ENCODE measurements at regions not wholly inside any gene's neighbourhood (a gene's known extent, or its start where the extent isn't known, plus 50 kb on each side); places are given as distances from the start of the nearest gene placed in this dataset.

DNA sequence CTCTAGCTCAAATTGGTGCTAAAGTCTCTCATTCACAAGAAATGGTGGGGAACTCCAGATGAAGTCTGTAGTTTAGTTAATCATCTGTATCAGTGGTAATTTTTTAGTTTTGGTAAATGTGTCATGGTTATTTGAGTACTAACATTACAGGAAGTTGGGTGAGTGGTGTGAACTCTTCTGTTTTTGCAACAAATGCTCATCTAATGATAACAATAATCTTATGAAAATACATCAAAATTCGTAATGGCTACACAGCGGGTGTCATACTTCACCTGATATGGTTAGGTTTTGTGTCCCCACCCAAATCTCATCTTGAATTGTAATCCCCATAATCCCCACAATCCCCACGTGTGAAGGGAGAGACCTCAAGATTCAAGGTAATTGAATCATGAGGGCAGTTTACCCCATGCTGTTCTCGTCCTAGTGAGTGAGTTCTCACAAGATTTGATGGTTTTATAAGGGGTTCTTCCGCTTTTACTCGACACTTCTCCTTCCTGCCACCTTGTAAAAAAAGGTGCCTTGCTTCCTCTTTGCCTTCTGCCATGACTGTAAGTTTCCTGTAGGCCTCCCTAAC is 209.3 kb upstream of the FOXN3 start:
- no peak for DNase-seq

- DNase-seq: no peak
These were observed 208.7 kb upstream of the FOXN3 start for GRCh38 chr14:89625731-89626232.

DNA sequence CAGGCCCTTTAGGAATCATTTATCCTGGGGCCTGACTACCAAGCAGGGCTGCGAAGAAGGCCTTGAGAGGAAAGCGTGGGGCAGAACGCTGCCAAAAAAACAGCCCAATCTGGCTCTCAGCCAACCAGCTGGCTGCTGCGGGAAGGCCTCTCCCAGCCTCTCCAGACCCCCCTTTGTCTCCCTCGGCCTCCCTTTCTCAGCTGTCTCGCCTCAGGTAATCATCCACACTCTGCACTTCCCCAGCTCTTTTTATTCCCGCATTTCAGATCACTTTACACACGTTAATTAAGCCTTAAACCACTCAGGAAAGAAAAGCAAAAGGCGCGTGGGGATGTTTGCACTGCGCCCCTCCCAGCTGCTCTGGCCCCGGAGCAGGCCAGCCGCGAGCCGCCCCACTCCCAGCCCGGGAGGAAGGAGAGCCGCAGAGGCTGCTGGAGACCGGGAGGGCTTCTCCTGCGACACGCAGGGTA is 208.2 kb upstream of the FOXN3 start:
- DNase-seq: peak; percentile 28

GRCh38 chr14:89624500-89625156 is 207.6 kb upstream of the FOXN3 start:
- DNase-seq: no peak

DNA sequence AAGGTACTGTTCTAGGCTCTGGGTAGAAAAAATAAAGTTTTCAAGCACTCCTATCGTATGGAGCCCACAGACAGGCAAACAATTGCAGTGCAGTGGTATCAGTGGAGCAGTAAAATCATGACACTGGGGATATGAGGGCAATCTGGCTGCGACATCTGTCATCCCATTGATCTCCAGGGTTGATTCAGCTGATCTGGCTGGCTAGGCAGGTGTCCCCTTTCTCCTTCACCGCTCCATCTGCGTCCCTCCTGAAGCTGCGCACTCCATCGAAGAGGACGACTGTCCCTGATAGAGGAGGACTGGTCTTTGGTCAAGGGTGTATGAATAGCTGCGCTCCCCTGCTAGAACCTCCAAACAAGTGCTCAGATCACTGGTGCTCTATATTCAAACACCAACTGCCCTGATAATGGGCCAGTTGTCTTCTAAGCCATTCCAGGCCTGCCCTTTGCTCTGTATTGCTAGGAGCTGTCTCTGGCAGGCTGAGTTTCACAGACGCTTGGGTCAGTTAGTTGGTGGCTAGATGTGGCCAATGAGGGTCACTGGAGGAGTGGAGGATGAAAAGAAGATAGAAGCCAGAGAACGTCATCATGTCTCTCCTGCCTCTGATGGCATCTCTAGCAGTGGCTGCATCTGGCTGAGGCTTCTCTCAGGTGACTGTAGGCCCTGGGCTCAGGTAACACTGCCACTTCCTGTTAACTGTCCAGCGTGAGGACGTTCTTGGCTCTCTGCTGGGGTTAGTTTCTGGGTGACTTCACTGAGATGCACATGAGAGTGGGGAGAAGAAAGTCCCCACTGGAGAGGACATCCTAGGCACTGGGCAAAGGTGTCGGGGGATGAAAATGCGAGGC is 205.0 kb upstream of the FOXN3 start:
- DNase-seq: no peak

- no peak for DNase-seq
These were observed 204.0 kb upstream of the FOXN3 start for GRCh38 chr14:89621009-89621421.

GRCh38 chr14:89620436-89620835 is 203.4 kb upstream of the FOXN3 start:
- no peak for DNase-seq

DNA sequence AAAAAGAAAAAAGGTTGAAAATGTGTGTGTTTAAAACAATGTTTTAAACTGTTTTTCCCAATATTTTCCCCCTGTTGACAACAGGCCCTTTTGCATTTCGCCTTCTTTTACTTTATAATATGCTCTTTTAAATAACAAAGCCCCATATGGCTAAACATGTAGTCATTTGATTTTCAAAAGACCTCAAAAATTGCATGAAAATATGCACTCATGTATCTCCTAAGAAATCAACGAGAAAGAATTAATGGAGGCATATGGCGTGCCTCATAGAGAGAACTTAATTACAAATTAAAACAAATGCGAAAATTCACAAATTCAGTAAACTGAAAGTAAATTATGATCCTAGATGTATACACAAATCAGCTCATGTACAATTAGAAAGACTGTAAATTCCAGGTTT is 202.6 kb upstream of the FOXN3 start:
- DNase-seq: no peak

- DNase-seq: peak; percentile 73
These were observed 201.9 kb upstream of the FOXN3 start for GRCh38 chr14:89618811-89619551.

GRCh38 chr14:89618330-89618708 is 201.3 kb upstream of the FOXN3 start:
- no peak for DNase-seq

DNA sequence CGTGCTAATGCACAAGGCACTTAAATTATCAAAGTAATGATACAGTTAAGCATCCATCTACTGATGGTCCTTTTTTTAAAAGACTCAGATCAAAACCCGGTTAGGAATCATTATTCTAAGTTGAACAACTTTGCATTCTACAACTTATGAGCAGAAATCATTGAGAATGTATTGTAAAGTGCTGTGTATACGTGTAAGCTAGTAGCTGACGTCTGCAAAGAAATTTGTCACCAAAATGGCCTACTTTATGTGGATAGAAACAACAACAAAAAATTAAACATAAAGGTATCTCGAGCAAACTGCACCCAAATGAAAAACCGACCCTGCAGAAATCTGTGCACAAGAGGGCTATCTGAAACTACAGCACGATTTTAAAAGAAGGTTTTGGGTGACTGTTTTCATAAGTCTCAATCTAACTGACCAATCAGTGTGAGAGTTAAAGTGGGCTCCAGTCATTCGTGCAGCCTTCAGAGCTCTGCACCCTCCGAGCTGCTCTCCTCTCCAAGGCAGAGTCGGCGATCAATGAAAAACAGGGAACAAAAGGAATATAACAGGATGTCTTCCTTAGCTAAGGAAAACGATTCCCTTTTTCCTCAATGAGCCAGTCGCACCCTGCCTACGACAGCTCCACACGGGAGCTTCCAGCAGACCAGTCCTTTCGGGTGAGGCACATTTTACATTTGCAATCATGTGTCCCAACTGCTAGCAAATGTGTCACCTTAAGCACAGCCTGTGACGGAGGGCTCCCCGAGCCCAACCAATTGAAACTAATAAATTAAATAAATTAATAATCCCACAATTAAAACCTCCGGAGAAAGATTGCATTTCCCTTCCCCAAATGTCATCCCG is 200.7 kb upstream of the FOXN3 start:
- DNase-seq: peak; percentile 65

DNA sequence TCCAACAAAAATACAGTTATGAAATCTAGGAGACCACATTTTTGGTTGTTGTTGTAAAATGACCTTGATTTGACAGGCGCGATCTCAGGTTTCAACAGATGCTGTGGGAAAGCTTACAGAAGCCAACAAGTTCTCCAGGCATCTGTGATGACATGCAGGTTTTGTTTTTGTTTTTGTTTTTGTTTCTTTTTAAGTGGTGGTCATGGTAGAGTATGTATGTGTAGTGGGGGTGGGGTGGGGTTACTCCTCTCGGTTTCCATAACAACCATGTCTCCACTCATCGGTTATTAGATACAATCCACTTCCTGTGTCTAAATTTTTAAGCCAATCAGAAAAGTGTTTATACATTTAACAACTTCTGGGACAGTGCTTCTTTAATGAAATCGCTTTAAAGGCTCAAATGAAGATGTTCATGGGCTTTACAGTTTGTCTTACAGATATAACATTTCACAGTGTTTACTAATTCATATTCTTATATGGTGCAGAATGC is 199.9 kb upstream of the FOXN3 start:
- peak; percentile 42 for DNase-seq

DNA sequence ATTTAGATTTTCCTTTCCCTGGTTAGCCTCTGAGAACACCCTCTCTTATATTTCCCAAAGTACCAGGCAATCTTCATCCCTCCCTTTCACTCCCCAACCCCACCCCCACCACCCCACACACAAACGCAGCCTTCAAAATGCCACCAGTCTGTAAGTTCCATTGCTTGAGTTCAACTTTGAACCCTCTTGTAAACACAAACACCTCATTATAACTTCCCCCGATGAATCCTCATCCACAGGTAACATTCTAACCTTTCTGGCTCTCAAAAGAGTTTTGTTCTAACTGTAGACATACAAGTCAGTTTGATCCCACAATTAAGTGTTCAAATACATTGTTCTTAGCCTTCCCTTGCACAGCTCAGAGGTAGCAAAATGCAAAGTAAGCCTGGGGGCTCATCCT is 199.4 kb upstream of the FOXN3 start:
- DNase-seq: no peak

DNA sequence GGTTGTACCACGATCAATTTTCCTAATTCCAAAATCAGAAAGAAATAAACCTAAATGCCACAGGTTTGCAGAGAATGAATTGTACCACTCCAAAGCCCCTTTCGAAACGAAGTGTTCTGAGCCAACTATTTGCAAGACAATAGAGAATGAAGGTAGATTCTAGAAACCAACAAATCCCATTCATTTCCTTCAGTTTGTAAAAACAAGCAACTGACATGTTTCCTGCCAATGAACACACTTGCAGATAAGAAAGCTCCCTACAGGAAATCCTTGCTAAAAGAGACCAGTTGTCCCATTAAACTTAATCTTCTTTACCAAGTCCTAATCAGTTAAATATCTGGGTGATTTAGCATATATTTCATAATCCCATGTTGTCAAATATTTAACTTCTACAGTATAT is 198.4 kb upstream of the FOXN3 start:
- DNase-seq: no peak

- DNase-seq: no peak
These were observed 197.1 kb upstream of the FOXN3 start for GRCh38 chr14:89614009-89614691.

DNA sequence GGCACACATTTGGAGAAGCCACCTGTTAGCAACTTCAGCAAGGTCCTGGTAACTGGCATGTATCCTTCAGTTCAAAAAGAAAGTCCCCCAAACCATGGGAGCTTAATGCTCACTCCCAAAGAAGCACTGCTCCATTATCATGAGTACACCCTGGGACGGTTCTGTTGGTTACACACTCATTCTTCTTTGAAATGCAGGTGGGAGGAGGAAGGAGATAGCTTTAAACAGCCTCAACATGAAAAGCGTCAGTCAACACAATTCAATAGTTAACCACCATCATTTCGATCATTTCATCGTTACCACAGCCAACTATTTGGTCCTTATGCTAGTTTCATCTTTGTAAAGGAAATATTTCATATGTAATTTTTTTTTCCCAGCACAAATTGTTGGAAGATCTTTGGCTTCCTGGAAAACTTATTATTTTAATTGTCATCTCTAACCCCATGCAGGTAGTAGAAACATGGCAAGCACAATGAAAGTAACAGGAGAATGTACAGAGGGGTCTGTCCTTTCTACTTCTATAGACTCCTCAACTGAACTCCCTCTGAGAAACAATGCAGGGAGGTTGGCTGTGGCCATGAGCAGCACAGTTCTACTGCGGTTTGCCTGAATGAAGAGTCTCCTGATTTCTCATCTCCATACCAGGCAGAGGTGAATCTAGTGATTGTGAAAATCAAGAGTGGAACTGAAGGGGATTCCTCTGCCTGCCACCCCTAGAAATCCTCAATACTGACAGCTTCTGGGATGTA is 196.4 kb upstream of the FOXN3 start:
- DNase-seq: no peak

DNA sequence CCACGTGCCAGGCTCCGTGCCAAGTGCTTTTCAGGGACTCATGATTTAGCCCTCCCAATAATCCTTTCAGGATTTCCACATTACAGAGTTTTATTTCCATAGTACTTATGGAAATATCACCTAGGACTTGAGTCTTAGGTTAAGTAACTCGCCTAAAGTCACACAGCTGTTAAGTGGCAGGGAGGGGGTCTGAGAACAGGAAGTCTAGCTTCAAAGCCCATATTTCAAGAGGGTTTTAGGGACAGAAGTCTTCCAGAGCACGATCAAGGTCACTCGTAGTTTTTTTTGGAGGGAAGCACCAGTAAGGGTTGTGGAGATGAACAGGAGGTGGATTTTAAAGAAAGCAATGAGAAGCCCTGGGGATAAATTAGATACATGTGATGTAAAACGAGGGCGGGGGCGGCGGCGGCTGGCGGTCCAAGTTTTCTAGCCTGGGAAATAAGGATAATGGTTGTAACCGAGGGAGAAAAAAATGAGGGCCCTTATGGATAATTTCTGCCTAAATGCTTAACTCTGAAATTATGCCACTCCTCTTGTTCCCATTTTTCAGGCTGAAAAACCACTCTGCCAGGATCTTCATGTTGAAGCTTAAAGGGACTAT is 192.6 kb upstream of the FOXN3 start:
- DNase-seq: no peak

GRCh38 chr14:89607453-89607852 is 190.4 kb upstream of the FOXN3 start:
- no peak for DNase-seq

- DNase-seq: no peak
These were observed 187.0 kb upstream of the FOXN3 start for GRCh38 chr14:89603938-89604480.
